ENCODE measurements at regions not wholly inside any gene's neighbourhood (a gene's known extent, or its start where the extent isn't known, plus 50 kb on each side); places are given as distances from the start of the nearest gene placed in this dataset.

DNA sequence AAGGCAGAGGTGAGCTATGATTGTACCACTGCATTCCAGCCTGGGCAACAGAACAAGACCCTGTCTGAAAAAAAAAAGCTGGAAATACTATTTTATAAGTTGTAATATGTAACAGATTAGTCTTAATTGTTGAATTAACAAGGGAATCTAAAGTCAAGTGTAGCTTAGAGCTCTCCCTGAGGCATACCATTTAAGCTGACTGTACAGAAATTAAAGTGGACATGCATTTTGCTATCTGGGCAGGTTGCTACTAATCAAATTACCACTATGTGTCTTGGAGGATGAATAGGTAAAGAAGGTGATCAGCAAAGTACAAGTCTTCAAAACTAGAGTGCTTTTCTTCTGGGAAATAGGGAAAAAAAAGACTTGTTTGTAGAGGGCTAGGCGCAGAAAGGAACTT lies 205.3 kb upstream of the JADE1 start:
- no peak overlapping the region for H3K27ac ChIP-seq
- no peak for TF ChIP-seq ZFX (IDR thresholded peaks at IDR 0.05)
- TF ChIP-seq, protein P1, sequence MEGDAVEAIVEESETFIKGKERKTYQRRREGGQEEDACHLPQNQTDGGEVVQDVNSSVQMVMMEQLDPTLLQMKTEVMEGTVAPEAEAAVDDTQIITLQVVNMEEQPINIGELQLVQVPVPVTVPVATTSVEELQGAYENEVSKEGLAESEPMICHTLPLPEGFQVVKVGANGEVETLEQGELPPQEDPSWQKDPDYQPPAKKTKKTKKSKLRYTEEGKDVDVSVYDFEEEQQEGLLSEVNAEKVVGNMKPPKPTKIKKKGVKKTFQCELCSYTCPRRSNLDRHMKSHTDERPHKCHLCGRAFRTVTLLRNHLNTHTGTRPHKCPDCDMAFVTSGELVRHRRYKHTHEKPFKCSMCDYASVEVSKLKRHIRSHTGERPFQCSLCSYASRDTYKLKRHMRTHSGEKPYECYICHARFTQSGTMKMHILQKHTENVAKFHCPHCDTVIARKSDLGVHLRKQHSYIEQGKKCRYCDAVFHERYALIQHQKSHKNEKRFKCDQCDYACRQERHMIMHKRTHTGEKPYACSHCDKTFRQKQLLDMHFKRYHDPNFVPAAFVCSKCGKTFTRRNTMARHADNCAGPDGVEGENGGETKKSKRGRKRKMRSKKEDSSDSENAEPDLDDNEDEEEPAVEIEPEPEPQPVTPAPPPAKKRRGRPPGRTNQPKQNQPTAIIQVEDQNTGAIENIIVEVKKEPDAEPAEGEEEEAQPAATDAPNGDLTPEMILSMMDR (conservative IDR thresholded peaks at IDR 0.05): no peak

DNA sequence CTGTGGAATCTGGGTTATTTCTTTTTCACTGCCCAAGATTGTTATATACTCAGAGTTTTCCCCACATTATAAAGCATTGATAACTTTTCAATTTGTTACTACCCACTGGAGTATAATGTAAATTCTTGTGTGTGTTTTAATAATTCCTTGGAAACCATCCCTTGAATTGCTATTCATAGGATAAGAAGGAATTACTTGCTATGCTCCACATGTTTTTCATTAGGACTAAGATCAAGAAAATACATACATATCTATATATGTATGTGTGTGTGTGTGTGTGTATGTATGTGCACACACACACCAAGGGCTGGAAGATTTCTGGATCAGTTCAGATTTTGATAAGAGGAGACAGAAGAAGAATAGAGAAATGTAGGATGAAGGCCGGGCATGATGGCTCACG lies 206.4 kb upstream of the JADE1 start:
- no peak for TF ChIP-seq ZFX (IDR thresholded peaks at IDR 0.05)
- TF ChIP-seq, protein P1 (conservative IDR thresholded peaks at IDR 0.05): no peak
- no peak overlapping the region for H3K27ac ChIP-seq

DNA sequence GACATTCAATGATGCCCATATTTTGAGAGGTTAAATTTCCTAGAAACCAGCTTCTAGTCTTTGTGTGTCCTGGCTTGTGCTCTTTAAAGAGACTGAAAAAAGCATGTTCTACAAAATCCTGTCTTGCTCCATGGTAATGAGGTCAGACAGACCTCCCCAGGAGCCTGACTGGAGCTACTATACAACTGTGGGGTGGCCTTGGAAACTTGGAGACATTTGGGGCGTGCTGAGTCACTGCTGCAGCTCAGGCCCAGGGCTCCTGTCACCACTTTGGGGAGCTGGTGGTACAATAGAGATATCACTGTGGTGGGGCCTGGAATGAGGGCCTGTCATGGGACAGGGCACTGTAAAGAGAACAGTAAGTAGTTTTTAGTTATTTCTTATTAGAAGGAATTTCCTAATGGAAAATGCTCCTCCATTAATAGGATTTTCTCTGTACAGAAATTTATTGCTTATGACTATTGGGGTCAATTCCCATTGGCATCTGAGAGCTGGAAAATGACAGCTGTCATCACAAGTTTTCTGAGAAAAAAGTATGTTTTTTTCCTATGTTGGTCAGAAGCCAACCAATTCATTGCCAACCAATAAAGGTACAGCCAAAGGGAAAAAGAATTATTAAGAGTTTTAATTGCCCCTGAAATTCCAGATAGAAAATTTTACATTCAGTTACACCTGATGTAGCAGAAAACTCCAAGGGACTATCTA lies 207.4 kb upstream of the JADE1 start:
- no peak overlapping the region for H3K27ac ChIP-seq
- no peak for TF ChIP-seq ZFX (IDR thresholded peaks at IDR 0.05)
- TF ChIP-seq, protein P1 (conservative IDR thresholded peaks at IDR 0.05): no peak

GRCh38 chr4:128600996-128601871 lies 208.3 kb upstream of the JADE1 start:
- no peak overlapping the region for H3K27ac ChIP-seq
- TF ChIP-seq, protein P1 (conservative IDR thresholded peaks at IDR 0.05): no peak
- TF ChIP-seq ZFX (IDR thresholded peaks at IDR 0.05): no peak

DNA sequence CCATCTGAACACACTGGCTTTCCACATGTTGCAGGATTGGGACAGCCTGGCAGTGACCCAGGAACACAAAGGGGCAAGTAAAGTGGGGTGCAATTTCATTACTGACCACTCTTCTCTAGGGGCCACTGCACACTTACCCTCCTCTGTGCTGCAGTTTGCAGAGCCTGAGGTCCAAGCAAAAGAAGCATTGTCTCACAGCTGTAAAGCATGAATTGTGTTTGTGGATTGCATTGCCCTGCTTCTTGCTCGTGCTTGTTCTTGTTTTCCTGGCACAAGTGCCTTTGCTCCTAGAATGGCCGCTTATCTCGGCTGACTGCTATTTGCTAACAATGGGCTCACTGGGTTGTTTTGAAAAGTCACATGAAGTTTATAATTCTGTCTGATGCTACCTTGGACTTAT lies 209.1 kb upstream of the JADE1 start:
- TF ChIP-seq ZFX (IDR thresholded peaks at IDR 0.05): no peak
- TF ChIP-seq, protein P1 (conservative IDR thresholded peaks at IDR 0.05): no peak
- no peak overlapping the region for H3K27ac ChIP-seq

DNA sequence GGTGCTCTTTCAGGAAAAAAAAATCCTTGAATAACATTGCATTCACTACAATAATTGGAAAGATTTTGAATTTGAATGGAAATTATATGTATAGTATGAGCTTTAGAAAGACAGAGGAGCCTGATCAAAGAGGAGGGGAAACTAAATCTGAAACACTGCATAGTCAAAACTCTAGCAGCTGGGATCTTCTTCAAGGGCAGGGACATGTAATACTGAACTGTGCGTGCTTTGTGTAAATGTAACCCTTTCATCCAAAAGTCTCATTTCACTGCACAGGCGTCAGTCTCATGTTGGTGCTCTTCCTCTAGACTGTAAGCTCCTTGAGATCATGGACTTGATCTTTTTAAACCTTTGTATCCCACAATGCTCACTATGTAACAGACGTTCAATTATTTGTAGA lies 212.0 kb upstream of the JADE1 start:
- H3K27ac ChIP-seq: no peak overlapping the region
- TF ChIP-seq ZFX (IDR thresholded peaks at IDR 0.05): no peak
- TF ChIP-seq, protein P1 (conservative IDR thresholded peaks at IDR 0.05): no peak

- H3K27ac ChIP-seq: no peak overlapping the region
- TF ChIP-seq, protein P1 (conservative IDR thresholded peaks at IDR 0.05): no peak
- TF ChIP-seq ZFX (IDR thresholded peaks at IDR 0.05): no peak
Observed at GRCh38 chr4:128596853-128597252, 212.6 kb upstream of the JADE1 start.
